ENCODE measurements at regions not wholly inside any gene's neighbourhood (a gene's known extent, or its start where the extent isn't known, plus 50 kb on each side); places are given as distances from the start of the nearest gene placed in this dataset.

DNA sequence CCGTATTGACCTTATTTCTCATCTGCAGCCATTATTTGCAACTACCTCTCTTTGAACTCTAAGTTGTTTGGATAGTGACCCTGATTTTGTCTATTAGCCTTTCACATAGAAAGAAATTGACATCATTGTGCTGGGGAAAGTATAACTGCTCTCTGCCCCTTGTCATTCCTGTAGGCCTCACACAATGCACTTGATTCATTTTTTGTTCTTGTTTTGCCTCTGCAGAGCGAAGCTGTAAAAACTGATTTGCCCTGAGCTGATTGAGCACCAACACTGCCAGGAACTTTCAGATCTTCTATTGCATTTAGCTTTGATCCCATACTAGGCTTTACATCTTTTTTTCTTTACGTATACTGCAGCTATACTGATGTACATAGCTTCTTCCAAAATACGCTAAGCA, 167.2 kb upstream of the PTBP2 start:
- Histone ChIP-seq H3K9me3 (no peaks in the 10 kb centered on the region), H3K4me1 (no peaks in the 10 kb centered on the region), H3K36me3 (no peaks in the 10 kb centered on the region), H3K27me3 (no peaks in the 10 kb centered on the region), H3K4me3 (no peak overlapping the region), H3K27ac (no peak overlapping the region)
- no peak for DNase-seq (ENCODE audit: low spot score in 2 of 2)
- intact Hi-C loops (cut with DNase I) = no loop called here
- TF ChIP-seq, protein P1, sequence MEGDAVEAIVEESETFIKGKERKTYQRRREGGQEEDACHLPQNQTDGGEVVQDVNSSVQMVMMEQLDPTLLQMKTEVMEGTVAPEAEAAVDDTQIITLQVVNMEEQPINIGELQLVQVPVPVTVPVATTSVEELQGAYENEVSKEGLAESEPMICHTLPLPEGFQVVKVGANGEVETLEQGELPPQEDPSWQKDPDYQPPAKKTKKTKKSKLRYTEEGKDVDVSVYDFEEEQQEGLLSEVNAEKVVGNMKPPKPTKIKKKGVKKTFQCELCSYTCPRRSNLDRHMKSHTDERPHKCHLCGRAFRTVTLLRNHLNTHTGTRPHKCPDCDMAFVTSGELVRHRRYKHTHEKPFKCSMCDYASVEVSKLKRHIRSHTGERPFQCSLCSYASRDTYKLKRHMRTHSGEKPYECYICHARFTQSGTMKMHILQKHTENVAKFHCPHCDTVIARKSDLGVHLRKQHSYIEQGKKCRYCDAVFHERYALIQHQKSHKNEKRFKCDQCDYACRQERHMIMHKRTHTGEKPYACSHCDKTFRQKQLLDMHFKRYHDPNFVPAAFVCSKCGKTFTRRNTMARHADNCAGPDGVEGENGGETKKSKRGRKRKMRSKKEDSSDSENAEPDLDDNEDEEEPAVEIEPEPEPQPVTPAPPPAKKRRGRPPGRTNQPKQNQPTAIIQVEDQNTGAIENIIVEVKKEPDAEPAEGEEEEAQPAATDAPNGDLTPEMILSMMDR (IDR thresholded peaks at IDR 0.05) = no peak

DNA sequence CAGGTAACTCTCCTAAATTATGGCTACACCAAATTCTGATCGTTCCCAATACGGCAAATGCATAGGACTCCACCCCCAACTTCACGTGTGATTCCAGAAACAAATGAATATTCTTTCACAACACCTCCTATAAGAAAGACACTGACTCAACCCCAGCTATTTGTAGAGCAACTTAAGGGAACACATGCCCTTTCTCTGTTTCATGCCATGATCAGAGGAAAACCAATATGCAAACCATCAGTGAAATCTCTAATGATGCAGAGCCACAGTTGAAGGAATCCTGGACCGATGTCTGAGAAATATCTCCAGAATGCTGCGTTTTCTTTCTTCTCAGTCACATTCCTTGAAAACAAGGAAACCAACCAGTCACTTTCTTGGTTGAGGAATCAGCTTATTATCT, 164.2 kb upstream of the PTBP2 start:
- TF ChIP-seq, protein P1 (IDR thresholded peaks at IDR 0.05) = no peak
- intact Hi-C loops (cut with DNase I) = no loop called here
- H3K4me3 ChIP-seq = no peak overlapping the region
- no peaks in the 10 kb centered on the region for H3K27me3 ChIP-seq
- no peaks in the 10 kb centered on the region for H3K36me3 ChIP-seq
- DNase-seq (ENCODE audit: low spot score in 2 of 2) = no peak
- H3K27ac ChIP-seq = no peak overlapping the region
- peaks cover 0 to 7% of the 10 kb centered on the region in 2 donors for H3K4me1 ChIP-seq
- peaks cover 0 to 8% of the 10 kb centered on the region in 2 donors for H3K9me3 ChIP-seq

DNA sequence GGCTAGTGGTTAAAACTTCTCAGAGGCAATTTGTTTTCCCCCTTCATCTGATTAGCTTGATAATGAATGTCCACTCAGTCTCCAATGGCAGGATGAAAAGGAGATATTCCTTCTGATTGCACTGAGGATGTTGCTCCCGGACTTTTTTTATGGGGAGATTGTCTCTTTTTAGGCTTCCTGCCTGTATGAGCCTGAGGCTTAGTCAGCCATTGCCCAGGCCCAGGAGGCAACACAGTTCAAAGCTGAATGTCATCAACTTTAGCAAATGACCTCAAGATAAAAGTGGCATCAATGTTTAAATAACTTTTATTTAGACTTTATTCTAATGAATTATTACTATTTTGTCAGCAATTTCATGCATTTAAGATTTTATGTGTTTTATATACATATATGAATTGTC, 162.9 kb upstream of the PTBP2 start:
- Histone ChIP-seq H3K27ac (no peak overlapping the region), H3K36me3 (no peaks in the 10 kb centered on the region), H3K9me3 (peaks cover 0 to 8% of the 10 kb centered on the region in 2 donors), H3K4me3 (no peak overlapping the region), H3K27me3 (no peaks in the 10 kb centered on the region), H3K4me1 (peaks cover 0 to 7% of the 10 kb centered on the region in 2 donors)
- DNase-seq (ENCODE audit: low spot score in 2 of 2) = no peak
- intact Hi-C loops (cut with DNase I) = no loop called here
- TF ChIP-seq, protein P1 (IDR thresholded peaks at IDR 0.05) = no peak

DNA sequence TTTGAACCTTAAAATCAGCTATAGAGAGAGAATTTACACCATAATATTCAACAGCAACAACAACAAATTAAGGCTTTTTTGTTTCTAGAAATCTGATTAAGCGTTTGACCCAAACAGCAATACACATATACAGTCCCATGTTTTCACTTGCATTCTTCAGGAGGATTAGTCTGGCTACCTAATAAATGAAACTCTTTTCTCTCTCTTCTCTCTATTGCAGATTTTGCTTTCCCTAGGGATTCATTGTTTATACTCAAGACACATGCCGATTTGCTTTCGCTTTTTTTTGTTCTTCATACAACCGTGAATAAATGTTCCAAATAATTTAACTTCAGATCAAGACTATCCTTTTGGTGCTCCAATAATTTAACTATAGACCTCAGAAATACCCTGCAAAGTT, 162.4 kb upstream of the PTBP2 start:
- Histone ChIP-seq H3K36me3 (no peaks in the 10 kb centered on the region), H3K4me3 (no peak overlapping the region), H3K4me1 (peaks cover 0 to 7% of the 10 kb centered on the region in 2 donors), H3K9me3 (peaks cover 0 to 8% of the 10 kb centered on the region in 2 donors), H3K27me3 (no peaks in the 10 kb centered on the region), H3K27ac (no peak overlapping the region)
- no peak for DNase-seq (ENCODE audit: low spot score in 2 of 2)
- intact Hi-C loops (cut with DNase I) = no loop called here
- TF ChIP-seq, protein P1 (IDR thresholded peaks at IDR 0.05) = no peak

DNA sequence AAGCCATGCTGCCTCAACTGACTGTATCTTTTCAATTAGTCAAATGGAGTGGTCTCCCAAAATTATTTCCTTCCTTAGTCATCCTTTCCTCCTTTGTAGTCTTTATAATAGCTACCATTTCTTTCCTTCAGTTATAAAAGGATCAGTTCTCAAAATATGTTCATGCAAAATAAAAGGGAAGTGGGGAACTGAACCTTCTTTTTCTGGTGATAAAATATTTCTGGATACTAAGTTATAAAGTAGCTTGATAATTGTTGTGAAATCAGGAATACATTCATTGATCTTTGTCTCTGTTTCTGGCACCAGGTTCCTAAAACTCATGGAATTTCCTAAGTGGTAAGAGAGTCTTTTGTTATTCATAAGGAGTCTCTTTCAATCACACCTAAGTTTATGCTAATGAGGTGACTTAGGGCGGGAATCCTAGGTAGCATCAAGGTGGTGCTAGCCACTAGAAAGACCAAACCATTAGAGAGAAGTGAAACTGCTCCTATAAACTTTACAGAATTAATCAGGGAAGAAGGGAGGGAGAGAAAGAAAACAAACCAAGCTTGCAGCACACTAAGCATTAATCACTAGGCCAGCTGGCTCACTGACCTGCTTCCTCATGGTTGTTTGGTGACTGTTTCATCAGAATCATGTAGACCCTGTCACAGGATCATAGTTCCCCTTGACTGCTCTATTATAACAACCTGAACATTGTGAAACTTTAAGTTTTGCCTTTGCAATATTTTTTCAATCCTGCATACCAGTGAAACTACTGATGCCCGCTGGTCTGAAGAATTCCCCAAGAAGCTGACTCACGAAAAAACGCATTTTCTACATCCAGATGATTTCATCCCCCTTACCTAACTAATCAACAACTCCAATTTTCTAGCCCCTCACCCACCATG, 161.6 kb upstream of the PTBP2 start:
- peaks cover 0 to 8% of the 10 kb centered on the region in 2 donors for H3K9me3 ChIP-seq
- H3K27me3 ChIP-seq = no peaks in the 10 kb centered on the region
- H3K27ac ChIP-seq = peak overlapping the region; percentile 48 to 58
- peak in 1 of 2 donors; percentile 87 for DNase-seq (ENCODE audit: low spot score in 2 of 2)
- TF ChIP-seq, protein P1 (IDR thresholded peaks at IDR 0.05) = no peak
- no peak overlapping the region for H3K4me3 ChIP-seq
- intact Hi-C loops (cut with DNase I) = loop anchor here (5.0 kb wide), 1 partner anchor 143 kb away; no protein-coding TSS in a partner anchor
- H3K36me3 ChIP-seq = no peaks in the 10 kb centered on the region
- H3K4me1 ChIP-seq = peaks cover 0 to 7% of the 10 kb centered on the region in 2 donors
